Upper lobe of left lung (tissue), 6 donors: ENCODE measurements at regions not wholly inside any gene's neighbourhood (a gene's known extent, or its start where the extent isn't known, plus 50 kb on each side); places are given as distances from the start of the nearest gene placed in this dataset.
A peak's percentile ranks its signal among the peaks of the same experiment; 100 is the strongest.

Source experiments
- ATAC-seq, 2 donors: fragments of 200-7000 bp; cut with Tn5 transposase; one replicate each; pipeline ENCODE4 v1.9.1; 2022; ENCODE audit warnings: mild to moderate bottlenecking in 2 of 2, moderate library complexity in 2 of 2; ENCODE audit not compliant: low FRiP score in 2 of 2
- DNase-seq, 2 donors: peaks; one replicate each; pipeline ENCODE4 v3.0.0-alpha.2; 2019 to 2020
- H3K27ac ChIP-seq, 4 donors: fragments of 200-600 bp; sonication (generic); one replicate each; pipeline ENCODE4 v1.5.1; 2016 to 2019
- H3K27me3 ChIP-seq, 4 donors: fragments of 200-600 bp; sonication (generic); one replicate each; pipeline ENCODE4 v1.5.1; 2017 to 2019
- H3K36me3 ChIP-seq, 4 donors: fragments of 200-600 bp; sonication (generic); one replicate each; pipeline ENCODE4 v1.5.1; 2016 to 2019
- H3K4me1 ChIP-seq, 4 donors: fragments of 200-600 bp; sonication (generic); one replicate each; pipeline ENCODE4 v1.5.1; 2018 to 2019
- H3K4me3 ChIP-seq, 4 donors: fragments of 200-600 bp; sonication (generic); one replicate each; pipeline ENCODE4 v1.5.1; 2017 to 2019; ENCODE audit warnings: mild to moderate bottlenecking in 2 of 4, moderate library complexity in 1 of 4
- H3K9me3 ChIP-seq, 4 donors: fragments of 200-600 bp; sonication (generic); one replicate each; pipeline ENCODE4 v1.5.1; 2018 to 2019
- CTCF ChIP-seq, 6 experiments: fragments of 450-650 bp in 4 of 6; fragments of 200-600 bp in 2 of 6; sonication (generic) in 2 of 6; IDR thresholded peaks; one replicate each; pipeline ENCODE4 v1.5.1; 2016 to 2019; ENCODE audit warnings: antibody characterized with exemption in 6 of 6
- EP300 ChIP-seq, 4 donors: sonication (generic); formaldehyde crosslinking; IDR thresholded peaks; one replicate each; pipeline ENCODE4 v1.5.1; 2017; ENCODE audit warnings: antibody characterized with exemption in 4 of 4, control low read depth in 2 of 4
- POLR2A ChIP-seq, 4 donors: fragments of 450-650 bp; IDR thresholded peaks; one replicate each; pipeline ENCODE4 v1.5.1; 2016 to 2017; ENCODE audit warnings: antibody characterized with exemption in 4 of 4, mild to moderate bottlenecking in 2 of 4
- POLR2AphosphoS5 ChIP-seq, 2 donors: sonication (generic); formaldehyde crosslinking; IDR thresholded peaks; one replicate each; pipeline ENCODE4 v1.5.1; 2017; ENCODE audit warnings: antibody characterized with exemption in 2 of 2
- WGBS, 2 donors: methylation state at CpG; one replicate each; pipeline ENCODE4 v1.1.5; 2017 to 2018; 5-methylcytosine and 5-hydroxymethylcytosine counted together
- donor health status: DM: no; HTN: no; CAD: no; lungs with moderate emphysema.
- donor health status: DM: no; HTN: yes; CAD: no; lungs with severe emphysema.

DNA sequence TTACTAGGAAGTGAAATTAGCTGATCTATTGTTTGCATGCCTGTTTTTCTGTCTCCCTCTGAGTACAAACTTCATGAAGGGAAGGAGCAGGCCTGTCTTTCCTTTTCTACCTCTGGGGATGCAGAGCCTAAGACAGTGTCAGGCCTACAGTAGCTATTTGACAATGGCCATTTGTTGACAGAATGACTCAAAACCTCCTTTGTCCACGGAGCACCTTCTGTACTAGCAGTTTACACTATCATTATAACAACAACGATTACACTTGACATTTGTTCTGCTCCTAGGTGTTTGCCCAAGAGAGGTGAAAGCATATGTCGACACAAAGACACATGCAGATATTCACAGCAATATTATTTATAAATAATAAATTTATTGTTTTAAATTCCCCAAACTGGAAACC lies 132.3 kb upstream of the IRX3 start:
- Histone ChIP-seq H3K27me3 (no peaks in the 10 kb centered on the region), H3K27ac (peak overlapping the region in 2 of 4 donors; percentile 52 to 58)

GRCh38 chr16:54417384-54417783 lies 130.8 kb upstream of the IRX3 start:
- ATAC-seq (no peak), DNase-seq (no peak)
- peak overlapping the region in 2 of 4 donors; percentile 12 to 58 for H3K27ac ChIP-seq
- no peak overlapping the region for H3K4me3 ChIP-seq
- no peaks in the 10 kb centered on the region for H3K36me3 ChIP-seq
- no peaks in the 10 kb centered on the region for H3K27me3 ChIP-seq
- no peaks in the 10 kb centered on the region for H3K9me3 ChIP-seq
- peaks cover 0 to 16% (median 7%) of the 10 kb centered on the region in 4 donors for H3K4me1 ChIP-seq
- TF ChIP-seq POLR2AphosphoS5 (IDR thresholded peaks at IDR 0.05): no peak
- TF ChIP-seq EP300 (IDR thresholded peaks at IDR 0.05): no peak
- TF ChIP-seq POLR2A (IDR thresholded peaks at IDR 0.05): no peak
- WGBS, 2 donors: 23 to 36% methylated on average over 2 of the region's 2 CpGs

More for the DNA sequence above, 132.3 kb upstream of the IRX3 start:
- Histone ChIP-seq H3K9me3 (no peaks in the 10 kb centered on the region), H3K4me3 (no peak overlapping the region), H3K4me1 (peaks cover 0 to 20% (median 6%) of the 10 kb centered on the region in 4 donors), H3K36me3 (no peaks in the 10 kb centered on the region)
- ATAC-seq (no peak), DNase-seq (no peak)
- no peak for TF ChIP-seq POLR2A (IDR thresholded peaks at IDR 0.05)
- peak in 1 of 4 donors; percentile 30 for TF ChIP-seq EP300 (IDR thresholded peaks at IDR 0.05)
- 62 to 76% methylated on average over 3 of the region's 3 CpGs for WGBS, 2 donors

DNA sequence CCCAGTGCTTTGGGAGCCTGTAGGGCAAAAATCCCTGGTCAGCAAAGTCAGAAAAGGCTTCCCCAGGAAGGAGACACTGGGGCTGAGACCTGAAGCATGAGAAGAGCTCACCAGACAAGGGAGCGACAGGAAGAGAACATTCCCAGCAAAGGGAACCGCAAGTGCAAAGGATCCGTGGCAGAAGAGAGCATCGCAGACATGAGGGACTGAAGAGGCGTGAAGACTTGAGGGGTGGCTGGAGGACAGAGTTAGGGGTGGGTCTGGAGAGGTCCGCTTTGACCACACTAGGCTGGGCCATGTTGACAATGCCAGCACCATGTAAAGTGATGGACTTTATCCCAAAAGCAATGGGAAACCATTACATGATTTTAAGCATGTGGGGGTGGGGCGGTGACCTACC lies 128.1 kb upstream of the IRX3 start:
- Histone ChIP-seq H3K27me3 (no peaks in the 10 kb centered on the region), H3K9me3 (no peaks in the 10 kb centered on the region), H3K36me3 (no peaks in the 10 kb centered on the region), H3K27ac (no peak overlapping the region), H3K4me3 (no peak overlapping the region), H3K4me1 (peaks cover 0 to 15% (median 6%) of the 10 kb centered on the region in 4 donors)
- WGBS, 2 donors: 87 to 92% methylated on average over 7 of the region's 7 CpGs
- DNase-seq (no peak), ATAC-seq (no peak)
- TF ChIP-seq EP300 (IDR thresholded peaks at IDR 0.05): no peak
- TF ChIP-seq CTCF (IDR thresholded peaks at IDR 0.05): no peak
- TF ChIP-seq POLR2A (IDR thresholded peaks at IDR 0.05): no peak
- no peak for TF ChIP-seq POLR2AphosphoS5 (IDR thresholded peaks at IDR 0.05)

DNA sequence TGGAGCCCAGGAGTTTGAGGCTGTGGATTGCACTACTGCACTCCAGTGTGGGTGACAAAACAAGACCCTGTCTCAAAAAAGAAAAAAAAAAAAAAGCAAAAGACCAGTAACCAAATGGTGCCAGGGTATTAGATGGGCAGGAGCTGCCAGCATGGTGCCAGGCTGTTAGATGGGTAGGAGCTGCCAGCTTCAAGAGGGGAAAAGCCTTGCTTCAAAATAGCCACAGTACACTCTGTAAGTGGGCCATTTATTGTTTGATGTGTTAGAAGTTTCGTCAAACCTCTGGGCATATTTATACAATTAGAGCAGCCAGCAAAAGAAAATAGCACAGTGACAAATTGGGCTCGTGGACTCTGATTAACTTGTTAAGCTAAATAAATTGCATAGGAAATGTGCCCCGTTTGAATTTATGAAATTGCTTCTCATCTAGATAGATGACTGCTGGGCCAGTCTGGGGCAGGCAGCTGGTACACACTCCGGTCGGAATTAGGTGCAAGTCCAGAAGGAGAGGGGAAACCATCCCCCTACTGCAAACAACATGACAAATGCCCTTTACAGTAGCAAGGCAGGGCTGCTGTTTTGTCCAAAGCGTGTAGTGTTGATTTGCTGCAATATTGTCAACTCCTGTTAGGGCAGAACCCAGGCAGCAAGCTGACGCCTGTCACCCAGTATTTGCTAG lies 126.3 kb upstream of the IRX3 start:
- WGBS, 2 donors: 31 to 42% methylated on average over 7 of the region's 7 CpGs
- TF ChIP-seq POLR2AphosphoS5 (IDR thresholded peaks at IDR 0.05) (no peak), EP300 (IDR thresholded peaks at IDR 0.05) (no peak), CTCF (IDR thresholded peaks at IDR 0.05) (no peak), POLR2A (IDR thresholded peaks at IDR 0.05) (no peak)
- Histone ChIP-seq H3K9me3 (no peaks in the 10 kb centered on the region), H3K27me3 (no peaks in the 10 kb centered on the region), H3K4me3 (no peak overlapping the region), H3K27ac (peak overlapping the region in 1 of 4 donors; percentile 47), H3K4me1 (peaks cover 0 to 15% (median 4%) of the 10 kb centered on the region in 4 donors), H3K36me3 (no peaks in the 10 kb centered on the region)
- no peak for ATAC-seq
- DNase-seq: no peak

- TF ChIP-seq POLR2A (IDR thresholded peaks at IDR 0.05): no peak
- no peak for TF ChIP-seq EP300 (IDR thresholded peaks at IDR 0.05)
- no peak for TF ChIP-seq CTCF (IDR thresholded peaks at IDR 0.05)
- TF ChIP-seq POLR2AphosphoS5 (IDR thresholded peaks at IDR 0.05): no peak
- no peak overlapping the region for H3K27ac ChIP-seq
- ATAC-seq (no peak), DNase-seq (no peak)
- 23 to 25% methylated on average over 11 of the region's 11 CpGs for WGBS, 2 donors
- peaks cover 0 to 14% (median 3%) of the 10 kb centered on the region in 4 donors for H3K4me1 ChIP-seq
- no peak overlapping the region for H3K4me3 ChIP-seq
- no peaks in the 10 kb centered on the region for H3K36me3 ChIP-seq
- H3K27me3 ChIP-seq: no peaks in the 10 kb centered on the region
- H3K9me3 ChIP-seq: no peaks in the 10 kb centered on the region
These were observed 125.5 kb upstream of the IRX3 start for GRCh38 chr16:54412037-54412436.

- no peak for TF ChIP-seq CTCF (IDR thresholded peaks at IDR 0.05)
- TF ChIP-seq EP300 (IDR thresholded peaks at IDR 0.05): no peak
- TF ChIP-seq POLR2AphosphoS5 (IDR thresholded peaks at IDR 0.05): no peak
- TF ChIP-seq POLR2A (IDR thresholded peaks at IDR 0.05): no peak
- DNase-seq: no peak
- H3K9me3 ChIP-seq: no peaks in the 10 kb centered on the region
- no peak for ATAC-seq
- H3K27me3 ChIP-seq: no peaks in the 10 kb centered on the region
- no peaks in the 10 kb centered on the region for H3K36me3 ChIP-seq
- H3K27ac ChIP-seq: no peak overlapping the region
- peaks cover 0 to 9% (median 3%) of the 10 kb centered on the region in 4 donors for H3K4me1 ChIP-seq
- no peak overlapping the region for H3K4me3 ChIP-seq
- WGBS, 2 donors: 21 to 36% methylated on average over 11 of the region's 11 CpGs
These were observed 125.0 kb upstream of the IRX3 start for GRCh38 chr16:54411544-54411943.
